SJCRH30 (cell line): ENCODE measurements at regions not wholly inside any gene's neighbourhood (a gene's known extent, or its start where the extent isn't known, plus 50 kb on each side); places are given as distances from the start of the nearest gene placed in this dataset.
"Not testable (repeated sequence)": the region's sequence is repeated elsewhere in the genome, so short reads cannot be mapped to it uniquely, and the experiment has no call there.

Experiments used
- DNase-seq, 2 experiments: peaks; one replicate each; pipeline ENCODE4 v3.0.0-alpha.2; 2015 to 2020
- H3K27ac ChIP-seq: fragments of 250-450 bp; sonication (Bioruptor Pico); 2 replicates; pipeline ENCODE4 v1.5.1; 2020; ENCODE audit warnings: mild to moderate bottlenecking, moderate library complexity
- H3K27me3 ChIP-seq: fragments of 250-450 bp; sonication (Bioruptor Pico); 2 replicates; pipeline ENCODE4 v1.5.1; 2020; ENCODE audit warnings: mild to moderate bottlenecking, moderate library complexity
- H3K36me3 ChIP-seq: fragments of 250-450 bp; sonication (Bioruptor Pico); 2 replicates; pipeline ENCODE4 v1.5.1; 2020; ENCODE audit warnings: mild to moderate bottlenecking, moderate library complexity
- H3K4me1 ChIP-seq: fragments of 250-450 bp; sonication (Bioruptor Pico); 2 replicates; pipeline ENCODE4 v1.5.1; 2020; ENCODE audit warnings: mild to moderate bottlenecking, moderate library complexity
- H3K4me3 ChIP-seq: fragments of 250-450 bp; sonication (Bioruptor Pico); 2 replicates; pipeline ENCODE4 v1.5.1; 2020; ENCODE audit warnings: mild to moderate bottlenecking, moderate library complexity
- H3K9me3 ChIP-seq: fragments of 250-450 bp; sonication (Bioruptor Pico); replicated peaks from 2 replicates; pipeline ENCODE4 v1.5.1; 2020; ENCODE audit warnings: mild to moderate bottlenecking, moderate library complexity

DNA sequence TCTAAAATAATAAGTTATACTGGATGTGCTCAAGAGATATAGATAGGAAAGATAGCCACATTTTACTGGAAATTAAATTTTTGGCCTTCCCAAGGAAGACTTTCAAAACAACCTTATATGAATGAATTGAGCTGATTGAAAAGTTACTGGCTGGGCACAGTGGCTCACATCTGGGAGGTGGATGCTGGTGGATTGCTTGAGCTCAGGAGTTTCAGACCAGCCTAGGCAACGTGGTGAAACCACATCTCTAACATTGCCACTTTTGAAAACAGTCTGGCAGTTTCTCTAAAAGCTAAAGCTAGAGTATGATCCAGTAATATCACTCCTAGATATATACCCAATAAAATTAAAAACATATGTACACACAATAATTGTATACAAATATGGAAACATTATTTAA lies 231.4 kb upstream of the POU1F1 start:
- Histone ChIP-seq H3K36me3 (no peaks in the 10 kb centered on the region), H3K4me1 (no peaks in the 10 kb centered on the region), H3K4me3 (no peak overlapping the region), H3K27me3 (no peaks in the 10 kb centered on the region), H3K27ac (no peak overlapping the region), H3K9me3 (no peaks in the 10 kb centered on the region)
- no peak for DNase-seq

DNA sequence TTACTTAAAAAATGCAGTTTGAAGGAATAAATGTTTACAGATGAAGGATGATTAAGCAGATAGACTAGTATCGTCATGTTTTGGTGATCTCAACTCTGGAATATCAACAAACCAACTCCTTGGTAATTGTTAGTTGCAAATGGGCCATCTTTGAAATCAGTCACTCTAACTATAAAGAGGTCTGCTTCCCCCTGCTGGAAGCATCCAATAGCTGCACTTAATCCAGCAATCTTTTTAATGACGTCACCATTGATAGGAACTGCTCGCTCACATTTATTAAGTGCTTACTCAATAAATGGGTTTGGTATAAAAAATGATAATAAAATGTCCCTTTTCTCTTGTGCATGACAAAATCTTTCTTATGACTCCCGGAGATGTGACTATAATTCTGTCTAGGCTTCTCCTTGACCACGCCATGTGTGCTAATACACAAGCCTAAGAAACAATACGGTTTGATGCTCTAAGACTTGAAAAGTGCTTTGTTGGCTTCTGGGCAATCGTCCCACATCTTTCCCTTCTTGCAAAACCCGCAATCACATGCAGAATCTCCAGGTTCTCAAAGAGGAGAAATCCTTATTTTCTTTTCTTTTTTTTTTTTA lies 227.6 kb upstream of the POU1F1 start:
- Histone ChIP-seq H3K4me3 (no peak overlapping the region), H3K4me1 (no peaks in the 10 kb centered on the region)

DNA sequence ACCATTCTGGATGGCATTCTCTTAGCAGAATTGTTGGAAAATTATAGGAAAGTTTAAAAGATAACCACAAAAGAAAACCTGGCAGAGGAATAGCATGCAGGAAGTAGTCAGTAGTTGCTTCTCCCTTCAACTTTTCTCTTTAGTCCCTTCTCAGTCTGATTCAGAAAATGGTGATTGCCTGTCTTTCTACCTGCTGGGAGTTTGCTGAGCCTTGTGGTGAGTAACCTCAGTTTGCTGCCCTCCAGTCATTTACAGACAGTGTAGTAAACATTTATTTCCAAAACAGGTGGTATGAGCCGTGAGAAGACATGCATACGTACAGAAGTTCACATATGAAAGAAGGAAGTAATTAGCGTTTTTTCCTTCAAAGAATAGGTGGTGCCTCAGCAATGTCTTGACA lies 224.7 kb upstream of the POU1F1 start:
- Histone ChIP-seq H3K27me3 (no peaks in the 10 kb centered on the region), H3K9me3 (no peaks in the 10 kb centered on the region), H3K27ac (no peak overlapping the region), H3K4me1 (no peaks in the 10 kb centered on the region), H3K4me3 (no peak overlapping the region), H3K36me3 (no peaks in the 10 kb centered on the region)
- DNase-seq = no peak

More for the DNA sequence above, 227.6 kb upstream of the POU1F1 start:
- DNase-seq = peak; percentile 37 to 74
- Histone ChIP-seq H3K36me3 (no peaks in the 10 kb centered on the region), H3K27ac (no peak overlapping the region), H3K27me3 (no peaks in the 10 kb centered on the region), H3K9me3 (no peaks in the 10 kb centered on the region)

DNA sequence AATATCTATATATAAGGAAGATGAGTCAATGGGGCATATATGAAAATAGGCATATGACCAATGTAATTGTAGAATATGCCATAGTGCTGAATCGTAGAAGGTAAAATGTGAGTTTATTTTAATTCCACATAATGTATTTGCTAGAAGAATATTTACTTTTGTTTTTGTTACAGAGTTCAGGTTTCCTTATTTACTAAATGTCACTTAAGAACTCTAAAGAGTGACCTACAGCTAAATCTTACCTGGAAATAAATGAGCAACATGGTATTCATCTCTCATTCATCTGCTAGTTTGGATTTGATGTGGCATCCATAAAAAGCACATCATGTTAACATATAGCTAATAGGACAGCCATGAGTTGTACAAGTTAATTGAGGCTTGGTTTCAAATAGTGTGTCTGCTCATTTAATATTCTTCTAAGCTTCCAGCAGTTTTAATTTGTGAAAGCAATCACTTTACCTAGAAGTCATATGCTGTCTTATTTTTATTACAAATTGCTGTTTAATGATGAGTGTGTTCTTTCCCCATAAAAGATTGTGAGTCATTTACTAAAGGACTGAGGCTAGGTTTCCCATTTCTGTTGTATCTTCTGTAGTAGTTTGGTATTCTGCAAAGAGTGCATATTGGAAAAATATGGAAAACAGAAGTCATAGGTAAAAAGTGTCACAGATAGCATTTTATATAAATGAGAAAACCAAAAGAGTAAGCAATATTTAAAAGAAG lies 222.1 kb upstream of the POU1F1 start:
- H3K36me3 ChIP-seq = no peaks in the 10 kb centered on the region
- H3K4me1 ChIP-seq = no peaks in the 10 kb centered on the region
- no peaks in the 10 kb centered on the region for H3K9me3 ChIP-seq
- no peak overlapping the region for H3K27ac ChIP-seq
- H3K27me3 ChIP-seq = no peaks in the 10 kb centered on the region
- DNase-seq = no peak
- no peak overlapping the region for H3K4me3 ChIP-seq

DNA sequence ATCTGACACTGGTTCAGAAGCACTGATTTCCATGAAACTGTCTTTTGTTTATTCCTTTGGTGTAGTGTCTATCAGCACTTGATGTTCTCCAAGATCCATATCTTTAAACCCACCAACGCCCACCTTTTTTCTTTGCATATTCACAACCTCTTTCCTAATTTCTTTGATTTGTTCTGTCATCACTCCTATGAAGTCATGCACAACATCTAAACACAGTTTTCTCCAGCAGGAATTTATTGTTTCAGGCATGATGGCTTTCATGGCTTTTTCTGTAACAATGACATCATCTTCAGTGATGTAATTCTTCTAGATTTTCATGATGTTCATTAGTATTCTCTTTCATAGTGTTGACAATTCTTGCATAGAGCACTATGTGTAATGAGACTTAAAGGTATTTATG lies 219.6 kb upstream of the POU1F1 start:
- Histone ChIP-seq H3K4me3 (no peak overlapping the region), H3K4me1 (no peaks in the 10 kb centered on the region), H3K27me3 (no peaks in the 10 kb centered on the region), H3K36me3 (no peaks in the 10 kb centered on the region), H3K9me3 (no peaks in the 10 kb centered on the region), H3K27ac (no peak overlapping the region)
- DNase-seq = no peak

DNA sequence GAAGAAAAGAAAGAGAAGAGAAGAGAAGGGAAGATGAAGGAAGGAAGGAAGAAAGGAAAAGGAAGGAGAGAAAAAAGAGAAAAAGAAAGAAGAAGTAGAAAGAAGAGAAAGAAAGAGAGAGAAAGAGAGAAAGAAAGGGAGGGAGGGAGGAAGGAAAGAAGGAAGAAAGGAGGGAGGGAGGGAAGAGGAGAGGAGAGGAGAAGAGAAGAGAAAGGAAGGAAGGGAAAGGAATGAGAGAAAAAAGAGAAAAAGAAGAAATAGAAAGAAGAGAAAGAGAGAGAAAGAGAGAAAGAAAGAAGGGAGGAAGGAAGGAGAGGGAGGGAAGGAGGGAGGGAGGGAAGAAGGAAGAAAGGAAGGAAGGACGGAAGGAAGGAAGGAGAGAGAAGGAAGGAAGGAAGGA lies 217.9 kb upstream of the POU1F1 start:
- DNase-seq = no peak
- Histone ChIP-seq H3K27ac (no peak overlapping the region), H3K27me3 (no peaks in the 10 kb centered on the region)

DNA sequence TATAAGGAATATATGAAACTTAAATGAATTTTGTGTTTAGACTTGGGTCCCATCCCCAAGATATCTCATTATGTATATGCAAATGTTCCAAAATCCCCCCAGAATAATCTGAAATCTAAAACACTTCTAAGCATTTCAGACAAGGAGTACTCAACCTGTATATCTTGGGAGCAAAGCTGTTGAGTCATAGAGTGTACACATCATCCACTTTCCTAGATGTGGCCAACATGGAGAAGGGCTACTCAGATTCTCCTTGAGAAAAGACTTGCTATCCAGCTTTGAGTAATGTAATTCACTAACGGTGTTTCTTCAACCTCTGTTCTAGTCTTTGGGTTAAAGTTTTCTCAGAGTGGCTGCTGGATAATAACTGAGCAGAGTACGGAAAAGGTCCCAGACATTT lies 215.5 kb upstream of the POU1F1 start:
- DNase-seq = no peak
- Histone ChIP-seq H3K27ac (no peak overlapping the region), H3K4me3 (no peak overlapping the region), H3K4me1 (no peaks in the 10 kb centered on the region), H3K9me3 (no peaks in the 10 kb centered on the region), H3K36me3 (no peaks in the 10 kb centered on the region), H3K27me3 (no peaks in the 10 kb centered on the region)

More for the DNA sequence above, 217.9 kb upstream of the POU1F1 start:
- Histone ChIP-seq H3K4me1 (no peaks in the 10 kb centered on the region), H3K36me3 (no peaks in the 10 kb centered on the region), H3K9me3 (no peaks in the 10 kb centered on the region), H3K4me3 (no peak overlapping the region)

DNA sequence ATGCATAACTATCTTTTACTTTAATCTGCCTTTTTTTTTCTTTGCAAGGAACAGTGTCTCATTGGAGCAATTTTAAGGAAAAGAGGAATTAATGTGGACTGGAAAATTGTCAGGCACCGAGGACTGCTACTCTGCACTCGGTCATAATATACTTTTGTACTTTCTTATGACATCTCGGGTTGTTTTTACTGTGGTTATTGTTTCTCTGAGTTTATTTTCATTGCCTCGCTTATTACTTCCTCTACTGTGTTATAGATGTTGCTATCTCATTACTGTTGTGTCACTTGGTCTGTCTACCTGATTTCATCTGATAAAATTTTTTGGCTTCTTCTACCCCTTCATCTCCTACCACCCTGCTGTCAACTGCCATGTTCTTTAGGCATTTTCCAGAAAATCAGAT lies 213.5 kb upstream of the POU1F1 start:
- H3K9me3 ChIP-seq = no peaks in the 10 kb centered on the region
- H3K36me3 ChIP-seq = no peaks in the 10 kb centered on the region
- H3K4me1 ChIP-seq = no peaks in the 10 kb centered on the region
- DNase-seq = no peak
- no peak overlapping the region for H3K27ac ChIP-seq
- no peaks in the 10 kb centered on the region for H3K27me3 ChIP-seq
- no peak overlapping the region for H3K4me3 ChIP-seq

DNA sequence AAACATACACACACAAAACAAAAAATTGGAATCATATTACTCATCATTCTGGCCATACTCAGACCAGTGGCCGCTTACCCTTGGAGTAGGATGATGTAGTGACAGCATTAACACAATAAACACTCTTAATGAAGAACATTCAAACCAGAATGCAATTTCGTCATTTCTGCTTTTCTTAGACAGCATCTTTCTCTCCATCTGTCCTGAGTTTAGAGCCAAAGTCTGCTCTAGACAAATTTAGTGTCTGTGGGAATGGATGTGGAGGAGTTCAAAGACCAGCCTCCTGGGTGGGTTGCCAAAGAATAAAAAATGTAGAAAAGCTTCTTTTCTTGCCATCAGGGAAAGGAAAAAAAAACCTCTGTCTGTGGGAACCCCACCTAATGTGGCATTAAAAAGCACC lies 212.4 kb upstream of the POU1F1 start:
- DNase-seq = no peak
- Histone ChIP-seq H3K9me3 (no peaks in the 10 kb centered on the region), H3K27me3 (no peaks in the 10 kb centered on the region), H3K36me3 (no peaks in the 10 kb centered on the region), H3K4me1 (no peaks in the 10 kb centered on the region), H3K4me3 (no peak overlapping the region), H3K27ac (no peak overlapping the region)

DNA sequence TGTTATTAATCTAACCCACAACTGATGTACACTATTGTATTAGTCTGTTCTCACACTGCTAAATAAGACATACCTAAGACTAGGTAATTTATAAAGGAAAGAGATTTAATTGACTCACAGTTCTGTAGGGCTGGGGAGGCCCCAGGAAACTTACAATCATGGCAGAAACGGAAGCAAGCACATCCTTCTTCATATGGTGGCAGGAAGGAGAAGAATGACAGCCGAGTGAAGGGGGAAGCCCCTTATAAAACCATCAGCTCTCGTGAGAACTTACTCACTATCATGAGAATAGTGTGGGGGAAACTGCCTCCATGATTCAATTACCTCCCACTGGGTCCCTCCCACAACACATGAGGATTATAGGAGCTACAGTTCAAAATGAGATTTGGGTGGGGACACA lies 210.3 kb upstream of the POU1F1 start:
- not testable (repeated sequence) for H3K27me3 ChIP-seq, H3K36me3 ChIP-seq, H3K9me3 ChIP-seq, H3K4me3 ChIP-seq, H3K27ac ChIP-seq, H3K4me1 ChIP-seq, DNase-seq

DNA sequence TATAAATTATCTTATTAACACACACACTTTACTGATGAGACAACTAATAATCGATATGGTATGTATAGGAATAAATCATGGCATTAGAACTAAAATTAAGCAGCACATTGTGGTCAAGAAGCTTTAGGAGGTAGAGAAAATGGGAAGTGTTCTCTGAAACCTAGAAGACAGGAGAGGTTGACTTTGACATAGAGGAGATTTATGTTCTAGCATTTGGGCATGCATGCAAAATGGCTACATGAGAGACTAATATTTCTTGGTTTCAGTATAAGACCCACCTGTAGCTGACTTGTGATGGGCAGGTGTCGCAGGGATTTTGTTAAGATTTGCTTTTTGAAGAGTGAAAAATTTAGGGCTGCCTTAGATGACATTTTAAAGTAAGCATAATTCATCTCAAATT lies 209.7 kb upstream of the POU1F1 start:
- H3K4me1 ChIP-seq = no peaks in the 10 kb centered on the region
- H3K9me3 ChIP-seq = no peaks in the 10 kb centered on the region
- no peaks in the 10 kb centered on the region for H3K36me3 ChIP-seq
- DNase-seq = no peak
- no peak overlapping the region for H3K27ac ChIP-seq
- no peaks in the 10 kb centered on the region for H3K27me3 ChIP-seq
- no peak overlapping the region for H3K4me3 ChIP-seq

DNA sequence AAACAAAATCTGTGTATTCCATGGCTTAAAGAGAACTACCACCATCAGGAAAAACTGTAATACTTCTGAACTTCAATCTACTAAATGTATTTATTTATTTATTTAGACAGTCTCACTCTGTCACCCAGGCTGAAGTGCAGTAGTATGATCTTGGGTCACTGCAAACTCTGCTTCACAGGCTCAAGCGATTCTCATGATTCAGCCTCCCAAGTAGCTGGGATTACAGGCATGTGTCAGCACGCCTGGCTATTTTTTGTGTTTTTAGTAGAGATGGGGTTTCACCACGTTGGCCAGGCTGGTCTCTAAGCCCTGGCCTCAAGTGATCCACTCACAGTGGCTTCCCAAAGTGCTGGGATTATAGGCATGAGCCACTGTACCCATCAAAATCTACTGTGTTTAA lies 202.3 kb upstream of the POU1F1 start:
- peak; percentile 4 to 9 for DNase-seq
- H3K27ac ChIP-seq = no peak overlapping the region
- no peaks in the 10 kb centered on the region; the same call in 1 of the 2 replicates for H3K4me1 ChIP-seq
- no peaks in the 10 kb centered on the region for H3K9me3 ChIP-seq
- H3K27me3 ChIP-seq = no peaks in the 10 kb centered on the region
- H3K36me3 ChIP-seq = no peaks in the 10 kb centered on the region
- H3K4me3 ChIP-seq = no peak overlapping the region

DNA sequence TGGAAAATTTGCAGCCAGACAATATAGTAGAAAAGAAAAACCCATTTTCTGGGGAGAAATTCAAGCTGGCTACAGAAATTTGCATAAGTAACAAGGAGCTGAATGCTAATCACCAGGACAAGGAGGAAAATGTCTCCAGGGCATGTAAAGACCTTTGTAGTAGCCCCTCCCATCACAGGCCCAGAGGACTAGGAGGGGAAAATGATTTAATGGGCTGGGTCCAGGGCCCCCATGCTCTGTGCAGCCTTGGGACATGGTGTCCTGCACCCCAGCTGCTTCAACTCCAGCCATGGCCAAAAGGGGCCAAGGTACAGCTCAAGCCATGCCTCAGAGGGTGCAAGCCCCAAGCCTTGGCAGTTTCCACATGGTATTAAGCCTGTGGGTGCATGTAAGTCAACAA lies 197.6 kb upstream of the POU1F1 start:
- H3K27ac ChIP-seq = no peak overlapping the region
- no peaks in the 10 kb centered on the region; the same call in 1 of the 2 replicates for H3K4me1 ChIP-seq
- no peak overlapping the region for H3K4me3 ChIP-seq
- no peaks in the 10 kb centered on the region for H3K9me3 ChIP-seq
- no peaks in the 10 kb centered on the region for H3K27me3 ChIP-seq
- no peaks in the 10 kb centered on the region for H3K36me3 ChIP-seq
- DNase-seq = no peak

DNA sequence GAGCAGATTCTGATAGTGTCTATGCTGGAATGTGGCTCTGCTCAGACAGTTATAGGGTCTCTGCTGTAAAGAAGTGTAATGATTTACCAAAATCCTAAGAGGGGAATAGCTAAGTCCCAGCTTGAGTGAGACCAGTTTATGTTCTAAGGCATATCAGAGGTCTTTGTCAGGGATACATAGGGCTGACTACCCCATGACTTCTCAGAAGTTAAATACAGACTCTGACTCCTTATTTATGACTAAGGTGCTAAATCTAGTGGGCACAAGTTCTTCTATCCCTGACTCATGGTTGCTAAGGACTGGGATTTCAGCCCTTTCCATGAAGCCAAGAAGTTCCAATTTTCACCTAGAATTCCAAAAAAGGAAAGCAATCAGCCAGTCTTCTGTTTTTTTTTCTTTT lies 192.6 kb upstream of the POU1F1 start:
- Histone ChIP-seq H3K4me3 (no peak overlapping the region), H3K27me3 (no peaks in the 10 kb centered on the region), H3K27ac (no peak overlapping the region), H3K4me1 (no peaks in the 10 kb centered on the region), H3K9me3 (no peaks in the 10 kb centered on the region), H3K36me3 (no peaks in the 10 kb centered on the region)
- no peak for DNase-seq

DNA sequence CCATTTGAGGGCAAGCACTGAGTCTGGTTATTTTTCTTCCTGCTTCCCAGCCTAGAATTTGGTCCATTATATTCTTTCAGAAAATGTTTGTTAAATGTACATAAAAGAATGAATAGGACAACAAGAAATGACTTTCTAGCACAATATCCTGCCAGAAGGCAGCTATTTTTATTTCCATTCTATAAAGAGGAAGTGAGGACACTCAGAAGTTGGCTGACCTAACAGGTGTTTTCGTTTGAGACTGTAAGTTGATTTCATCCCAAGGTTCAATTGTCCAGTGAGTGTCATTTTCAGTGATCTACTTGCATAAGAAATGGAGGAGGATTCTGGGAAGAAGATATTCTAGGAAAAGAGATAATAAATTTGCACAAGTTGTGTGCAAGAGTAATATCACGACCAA lies 191.9 kb upstream of the POU1F1 start:
- Histone ChIP-seq H3K27ac (no peak overlapping the region), H3K36me3 (no peaks in the 10 kb centered on the region)
- DNase-seq = no peak

DNA sequence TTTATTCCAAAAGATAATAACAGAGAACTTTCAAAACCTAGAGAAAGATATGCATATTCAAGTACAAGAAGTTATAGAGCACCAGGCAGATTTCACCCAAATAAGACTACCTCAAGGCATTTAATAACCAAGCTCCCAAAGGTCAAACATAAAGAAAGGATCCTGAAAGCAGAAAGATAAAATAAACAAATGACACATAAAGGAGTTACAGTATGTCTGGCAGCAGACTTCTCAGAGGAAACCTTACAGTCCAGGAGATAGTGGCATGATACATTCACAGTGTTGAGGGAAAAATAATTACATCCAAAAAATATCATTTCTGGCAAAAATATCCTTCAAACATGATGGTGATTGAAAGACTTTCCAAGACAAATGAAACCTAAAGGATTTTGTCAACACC lies 185.8 kb upstream of the POU1F1 start:
- Histone ChIP-seq H3K36me3 (no peaks in the 10 kb centered on the region), H3K27ac (no peak overlapping the region), H3K4me1 (no peaks in the 10 kb centered on the region), H3K27me3 (no peaks in the 10 kb centered on the region), H3K4me3 (no peak overlapping the region), H3K9me3 (no peaks in the 10 kb centered on the region)
- no peak for DNase-seq

More for the DNA sequence above, 191.9 kb upstream of the POU1F1 start:
- Histone ChIP-seq H3K9me3 (no peaks in the 10 kb centered on the region), H3K4me3 (no peak overlapping the region), H3K27me3 (no peaks in the 10 kb centered on the region), H3K4me1 (no peaks in the 10 kb centered on the region)
